Non-pigmented ciliary epithelial cell (primary cell): ENCODE measurements at regions not wholly inside any gene's neighbourhood (a gene's known extent, or its start where the extent isn't known, plus 50 kb on each side); places are given as distances from the start of the nearest gene placed in this dataset.

Experiments
- DNase-seq: peaks from one replicate; pipeline ENCODE4 v3.0.0-alpha.2; 2010; ENCODE audit warnings: low read depth

DNA sequence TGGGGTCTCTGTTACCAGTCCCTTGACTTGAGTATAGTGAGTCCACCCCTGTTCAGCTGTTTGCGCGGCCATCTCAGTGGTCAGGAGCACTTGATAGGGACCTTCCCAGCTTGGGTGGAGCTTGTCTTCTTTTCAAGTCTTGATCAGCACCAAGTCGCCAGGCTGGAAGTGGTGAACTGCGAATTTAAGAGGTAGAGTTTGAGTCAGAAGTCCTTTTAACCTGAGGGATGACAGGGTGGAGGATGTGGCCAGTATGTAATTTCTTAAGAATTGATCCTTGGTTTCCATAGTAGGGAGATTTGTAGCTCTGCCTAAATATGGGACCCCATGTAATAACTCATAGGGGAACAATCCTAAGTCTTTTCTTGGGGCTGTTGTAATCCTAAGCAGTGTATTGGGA is 86.3 kb upstream of the XCR1 start:
- DNase-seq, result no peak

DNA sequence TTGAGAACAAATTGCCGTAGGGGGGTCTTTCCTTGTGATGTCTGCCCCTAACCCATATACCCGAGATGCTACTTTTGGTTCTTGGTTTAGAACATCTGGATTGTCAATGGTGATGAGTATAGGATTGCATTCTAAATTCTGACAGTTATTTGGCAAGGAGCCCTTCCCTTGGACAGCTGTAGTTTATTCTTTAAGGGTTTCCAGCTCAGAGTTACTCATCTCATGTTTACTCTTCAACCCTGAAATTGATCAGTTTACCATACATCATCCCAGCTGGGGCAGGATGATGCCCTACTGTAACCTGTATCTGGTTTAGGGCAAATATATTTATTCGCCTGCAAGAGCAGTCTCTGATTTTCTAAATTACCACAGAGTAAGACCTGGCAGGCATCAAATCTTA is 85.7 kb upstream of the XCR1 start:
- DNase-seq, result no peak

DNA sequence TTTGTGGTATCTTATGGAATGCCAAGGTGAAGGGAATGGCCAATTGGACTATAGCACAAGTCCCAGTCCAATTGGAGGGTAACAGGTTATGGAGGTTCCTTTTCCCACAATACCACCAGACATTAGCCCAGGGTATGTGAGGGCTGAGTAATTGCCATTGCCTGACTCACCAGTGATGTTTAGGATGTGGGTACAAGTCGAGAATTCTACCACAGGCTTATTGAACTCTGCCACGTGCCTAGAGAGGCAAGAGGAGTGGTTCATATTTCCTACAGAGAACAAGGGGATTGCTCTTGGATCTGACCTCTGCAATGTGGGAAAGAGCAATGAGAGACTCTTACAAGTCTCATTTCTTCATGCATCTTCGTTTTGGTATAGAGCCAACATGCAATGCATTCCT is 85.0 kb upstream of the XCR1 start:
- no peak for DNase-seq

DNA sequence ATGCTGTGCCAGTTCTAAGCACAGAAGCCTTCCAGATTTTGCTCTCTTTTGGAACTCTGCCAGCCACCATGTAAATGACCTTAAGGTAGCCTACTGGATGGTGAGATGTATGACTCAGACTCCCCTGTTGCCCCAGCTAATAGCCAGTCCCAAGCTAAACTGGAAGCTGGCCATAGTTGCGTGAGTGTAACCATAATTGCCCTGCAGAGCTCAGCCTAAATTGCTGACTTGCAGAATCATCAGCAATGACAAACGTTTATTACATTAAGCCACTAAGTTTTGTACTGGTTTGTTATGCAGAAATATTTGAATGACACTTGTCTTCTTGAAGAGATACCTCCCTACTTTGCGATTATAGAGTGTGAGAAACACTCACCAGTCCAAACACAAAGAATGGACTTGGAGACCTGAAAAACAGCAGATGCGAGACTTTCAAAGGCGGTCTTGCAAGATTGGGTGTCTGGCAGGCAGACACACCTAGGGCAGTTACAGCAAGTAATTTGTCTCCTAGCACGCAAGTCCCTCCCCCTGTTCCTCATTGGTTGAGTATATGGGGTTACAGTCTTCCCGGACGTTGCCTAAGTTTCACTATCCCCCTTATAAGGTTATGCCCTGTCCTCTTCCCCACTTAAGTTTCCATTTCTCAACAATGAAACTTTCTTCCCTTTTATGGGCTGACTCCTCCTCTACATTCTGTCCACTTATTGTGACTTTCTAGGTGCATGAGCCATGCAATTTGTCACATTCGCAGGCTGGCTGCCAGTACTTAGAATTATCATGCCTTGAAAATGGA is 83.6 kb upstream of the XCR1 start:
- DNase-seq, result no peak

DNA sequence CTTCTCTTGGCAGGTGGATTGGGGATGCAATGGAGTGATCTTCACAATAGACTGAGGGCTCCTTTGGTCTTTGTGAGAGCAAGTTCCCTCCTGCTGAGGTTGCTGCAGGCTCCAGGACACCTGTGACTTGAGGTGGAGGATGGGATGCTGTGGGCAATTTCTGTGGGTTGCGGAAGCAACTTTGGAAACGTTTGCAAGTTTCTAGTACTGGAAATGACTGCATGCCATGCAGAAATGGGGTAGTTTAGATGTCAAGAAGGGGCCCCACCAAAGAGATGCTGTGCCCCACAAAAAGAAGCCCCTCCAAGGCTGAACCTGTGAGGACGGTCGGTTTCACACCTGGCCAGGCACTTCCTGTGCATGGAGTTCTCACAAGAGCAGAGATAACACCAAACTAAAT is 80.4 kb upstream of the XCR1 start:
- no peak for DNase-seq

DNA sequence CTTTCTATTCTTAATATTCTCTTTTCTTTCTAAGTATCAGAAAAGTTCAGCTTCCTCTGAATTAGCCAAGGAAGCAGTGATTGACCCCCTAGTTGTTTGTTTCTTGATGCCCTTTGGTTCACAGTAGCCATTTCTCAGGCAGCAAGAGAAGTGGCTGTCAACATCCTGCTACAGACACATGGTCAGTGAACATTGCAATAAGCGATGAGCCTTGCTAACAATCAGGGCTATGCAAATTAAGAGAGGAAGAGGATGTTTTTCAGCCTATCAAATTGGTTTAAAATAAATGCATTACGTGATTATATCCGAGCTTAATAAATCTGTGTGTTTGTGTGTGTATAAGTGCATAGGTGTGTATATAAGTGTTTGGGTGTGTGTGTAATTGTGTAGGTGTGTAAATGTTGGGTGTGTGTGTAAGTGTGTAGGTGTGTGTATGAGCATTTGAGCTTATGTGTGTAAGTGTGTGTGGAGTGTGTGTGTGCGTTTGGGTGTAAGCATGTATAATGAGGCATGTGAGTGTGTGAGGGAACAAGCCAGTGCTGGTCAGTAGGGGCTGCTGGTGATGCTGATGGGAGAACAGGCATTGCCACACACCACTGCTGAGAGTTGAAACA is 78.1 kb upstream of the XCR1 start:
- no peak for DNase-seq

DNA sequence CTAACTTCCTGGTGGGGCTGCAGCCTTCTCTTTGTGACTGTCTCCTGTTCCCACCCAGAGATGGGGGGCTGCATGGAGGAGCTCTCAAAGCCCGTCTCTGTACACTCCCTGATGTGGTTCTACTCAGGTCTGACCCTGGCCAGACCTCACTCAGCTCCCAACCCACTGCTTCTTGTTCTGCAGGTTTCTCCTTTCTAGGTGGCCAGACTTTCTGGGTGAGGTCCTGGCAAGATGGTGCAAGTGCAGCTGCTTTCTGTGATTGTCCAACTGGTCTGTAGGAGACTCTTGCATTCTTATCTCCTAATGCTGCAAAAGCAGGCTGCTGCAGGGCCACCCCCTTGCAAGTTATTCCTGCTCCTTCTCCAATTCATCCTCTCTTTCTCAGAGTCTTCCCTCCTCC is 77.4 kb upstream of the XCR1 start:
- no peak for DNase-seq

DNA sequence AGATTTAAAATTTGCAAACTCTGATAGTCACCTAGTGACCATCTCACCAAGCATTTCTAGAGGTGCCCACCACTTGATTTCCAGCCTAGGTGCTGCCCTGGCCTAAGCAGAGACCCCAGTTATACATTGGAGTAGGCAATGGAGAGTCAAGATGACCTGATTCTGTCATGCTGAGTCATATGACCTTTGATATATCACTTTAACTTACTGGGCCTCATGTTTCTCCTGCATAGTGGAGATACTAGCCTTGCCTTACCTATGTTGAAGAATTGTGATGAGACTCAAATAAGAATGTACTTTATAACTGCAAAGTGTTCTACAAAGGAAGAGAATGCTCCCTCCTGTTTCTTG is 75.5 kb upstream of the XCR1 start:
- DNase-seq, result no peak

DNA sequence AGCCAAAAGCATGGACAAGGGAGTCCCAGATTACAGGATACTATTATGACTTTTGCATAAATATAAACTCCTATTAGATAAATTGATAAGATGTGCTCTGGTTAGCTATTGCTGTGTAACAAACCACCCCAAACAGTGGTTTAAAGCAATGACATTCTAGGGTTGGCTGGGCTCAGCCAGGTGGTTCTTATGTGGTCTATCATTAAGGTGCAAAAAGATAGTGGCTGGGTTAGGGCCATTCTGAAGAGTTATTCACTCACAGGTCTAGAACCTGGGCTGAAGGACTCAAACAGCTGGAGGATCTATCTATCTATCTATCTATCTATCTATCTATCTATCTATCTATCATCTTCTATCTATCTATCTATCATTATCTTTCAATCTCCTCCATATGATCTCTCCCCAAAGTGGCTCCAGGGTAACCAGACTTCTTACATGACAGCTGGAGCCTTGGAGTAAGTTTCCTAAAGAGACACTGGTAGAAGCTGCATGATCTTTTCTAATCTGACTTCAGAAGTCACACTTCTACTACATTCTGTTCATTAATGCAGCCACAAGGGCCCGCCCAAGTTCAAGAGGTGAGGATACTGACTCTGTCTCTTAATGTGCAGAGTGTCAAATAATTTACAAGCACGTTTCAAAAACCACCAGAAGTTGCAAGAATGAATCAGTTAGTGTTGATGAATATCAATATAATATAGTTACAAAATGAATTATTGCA is 74.9 kb upstream of the XCR1 start:
- DNase-seq, result no peak

DNA sequence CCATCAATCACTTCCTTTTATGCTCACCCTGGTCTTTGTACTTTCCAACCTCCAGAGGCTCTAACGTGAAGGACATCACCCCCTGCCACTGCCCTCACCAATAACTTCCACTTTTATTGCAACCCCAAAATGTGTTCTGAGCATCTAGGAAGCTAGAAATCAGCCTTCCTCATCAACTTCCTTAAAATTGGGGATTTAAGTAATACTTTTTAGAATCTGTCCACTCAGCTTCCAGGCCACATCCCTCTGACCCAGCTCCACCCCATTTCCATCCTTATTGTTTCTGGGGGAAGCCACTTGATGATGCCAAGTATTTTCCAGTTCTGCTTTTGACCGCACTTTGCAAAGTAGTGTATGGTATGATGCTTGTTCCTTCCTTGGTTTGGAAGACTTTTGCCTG is 73.5 kb upstream of the XCR1 start:
- DNase-seq, result no peak

DNA sequence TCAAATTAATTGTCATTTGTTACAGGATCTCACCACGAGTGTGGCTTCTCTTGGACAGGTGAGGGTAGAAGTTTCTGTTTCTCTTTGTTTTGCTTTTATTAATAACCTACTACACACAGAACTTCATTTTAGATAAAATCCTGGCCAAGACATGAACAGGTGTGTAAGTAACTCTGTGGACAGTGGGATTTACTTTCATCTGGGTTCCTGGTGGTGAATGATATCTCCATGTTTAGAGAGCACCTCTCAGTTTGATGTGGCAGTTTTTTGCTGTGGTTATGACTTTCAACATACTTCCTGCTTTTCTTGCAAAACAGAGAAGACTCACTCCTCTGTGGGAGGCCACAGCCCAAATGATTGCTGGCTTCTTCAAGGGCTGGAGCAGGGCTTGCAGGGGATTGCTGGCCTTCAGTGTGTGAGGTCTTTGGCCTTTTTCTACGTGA is 71.1 kb upstream of the XCR1 start:
- no peak for DNase-seq

DNA sequence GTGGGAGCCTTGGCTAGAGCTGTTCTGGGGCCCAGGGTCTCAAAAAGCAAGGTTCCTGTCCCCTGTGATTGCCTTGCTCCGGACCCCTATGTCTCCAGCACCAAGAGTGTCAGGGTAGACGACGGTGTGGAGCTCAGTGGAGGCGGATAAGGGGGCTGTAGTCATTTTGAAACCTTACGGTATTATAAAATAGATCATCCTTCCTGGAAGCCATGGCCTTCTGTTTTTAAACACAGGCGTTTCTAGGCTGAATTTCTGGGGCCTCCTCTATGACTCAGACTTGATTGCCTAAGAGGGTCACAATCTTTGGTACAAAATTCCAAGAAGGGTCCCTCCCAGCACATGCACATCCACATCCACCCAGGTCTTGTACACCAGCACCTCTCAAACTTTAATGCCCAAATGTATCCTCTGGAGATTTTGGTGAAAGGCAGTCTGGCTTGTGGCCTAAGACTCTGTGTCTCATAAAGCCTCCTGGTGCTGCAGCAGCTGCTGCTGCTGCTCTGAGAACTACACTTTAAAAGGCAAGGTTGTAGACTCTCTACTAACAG is 70.5 kb upstream of the XCR1 start:
- DNase-seq, result no peak

DNA sequence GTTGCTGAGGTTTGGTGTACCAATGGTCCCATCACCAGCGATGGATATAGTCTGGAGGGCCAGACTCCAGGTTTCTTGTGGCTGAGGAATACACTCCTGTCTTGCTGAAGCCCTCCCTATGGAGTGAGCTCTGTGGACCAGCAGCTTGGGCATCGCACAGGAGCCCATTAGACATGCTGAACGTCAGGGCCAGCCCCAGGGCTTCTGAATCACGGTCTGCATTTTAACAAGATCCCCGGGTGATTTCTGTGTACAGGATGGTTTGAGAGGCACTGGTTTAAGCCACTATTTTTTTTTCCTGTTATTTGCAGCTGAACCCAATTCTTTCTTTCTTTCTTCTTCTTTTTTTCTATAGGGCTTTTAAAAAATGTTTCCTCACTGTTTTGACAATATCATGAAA is 69.5 kb upstream of the XCR1 start:
- no peak for DNase-seq

DNA sequence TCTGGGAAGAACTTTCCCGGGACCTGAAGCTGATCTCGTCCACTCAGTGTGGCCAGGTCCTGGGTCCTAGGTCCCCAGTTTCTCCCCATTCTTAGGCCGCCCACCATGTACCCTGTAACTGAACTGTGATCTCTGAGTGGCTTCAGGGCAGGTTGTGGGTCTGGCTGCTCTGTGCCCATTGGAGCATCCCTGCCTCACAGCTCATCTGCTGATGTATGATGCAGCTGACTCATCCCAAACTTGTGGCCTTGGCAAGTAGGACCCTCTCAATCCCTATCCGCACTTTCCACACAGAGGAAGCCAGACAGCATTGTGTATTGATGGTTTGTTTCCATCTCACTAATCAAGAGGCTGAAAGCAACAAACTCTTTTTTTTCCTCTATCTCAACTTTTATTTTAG is 69.1 kb upstream of the XCR1 start:
- DNase-seq, result no peak

DNA sequence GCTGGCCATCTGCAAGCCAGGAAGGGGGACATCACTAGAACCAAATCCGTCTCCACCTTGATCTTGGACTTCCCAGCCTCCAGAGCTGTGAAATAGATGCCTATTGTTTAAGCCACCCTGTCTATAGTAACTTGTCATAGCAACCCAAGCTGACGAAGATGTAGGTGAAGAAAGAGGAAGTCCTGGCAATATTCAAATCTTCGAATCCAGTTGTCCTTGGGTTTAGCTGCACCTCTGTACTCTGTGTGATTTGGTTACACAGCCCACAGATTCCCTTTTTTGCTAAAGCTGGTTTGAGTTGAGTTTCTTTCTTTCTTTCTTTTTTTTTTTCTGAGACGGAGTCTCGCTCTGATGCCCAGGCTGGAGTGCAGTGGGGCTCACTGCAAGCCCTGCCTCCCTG is 68.0 kb upstream of the XCR1 start:
- DNase-seq, result no peak

DNA sequence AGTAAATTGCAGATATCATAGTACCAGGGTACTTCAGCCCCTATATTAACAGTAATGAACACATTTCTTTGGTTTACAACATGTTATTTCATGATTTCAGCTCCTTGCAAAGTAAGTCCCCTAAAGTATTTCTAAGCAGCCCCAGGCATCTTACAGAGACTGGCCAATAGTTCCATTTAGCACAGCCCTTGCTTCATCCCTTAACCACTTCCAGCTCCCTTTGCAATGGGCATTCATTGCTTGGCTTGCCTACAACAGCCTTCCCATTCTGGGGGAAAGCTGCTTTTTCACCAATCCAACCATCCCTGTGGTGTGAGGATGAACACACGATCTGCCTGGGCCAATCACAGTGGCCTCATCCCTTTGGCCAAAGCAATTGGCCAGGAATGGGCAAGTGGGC is 67.2 kb upstream of the XCR1 start:
- DNase-seq, result no peak

DNA sequence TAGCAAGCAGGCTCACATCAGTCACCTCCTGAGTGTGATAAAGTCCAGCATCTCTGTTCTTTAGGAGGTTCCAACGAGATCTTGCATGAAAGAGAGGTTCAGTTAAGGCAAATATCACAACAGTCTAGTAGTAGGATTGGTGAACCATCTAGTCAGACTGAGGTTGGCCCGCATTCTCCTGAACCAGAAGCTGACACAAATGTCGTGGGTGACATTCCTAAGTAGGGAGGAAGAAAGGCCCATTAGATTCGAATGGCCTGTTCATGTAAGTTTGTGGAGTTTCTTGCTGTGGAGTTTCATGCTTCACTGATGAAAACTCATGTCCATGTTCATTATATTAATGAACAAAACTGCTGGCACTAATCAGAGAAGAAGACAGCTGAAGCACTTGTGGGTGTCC is 66.7 kb upstream of the XCR1 start:
- no peak for DNase-seq

DNA sequence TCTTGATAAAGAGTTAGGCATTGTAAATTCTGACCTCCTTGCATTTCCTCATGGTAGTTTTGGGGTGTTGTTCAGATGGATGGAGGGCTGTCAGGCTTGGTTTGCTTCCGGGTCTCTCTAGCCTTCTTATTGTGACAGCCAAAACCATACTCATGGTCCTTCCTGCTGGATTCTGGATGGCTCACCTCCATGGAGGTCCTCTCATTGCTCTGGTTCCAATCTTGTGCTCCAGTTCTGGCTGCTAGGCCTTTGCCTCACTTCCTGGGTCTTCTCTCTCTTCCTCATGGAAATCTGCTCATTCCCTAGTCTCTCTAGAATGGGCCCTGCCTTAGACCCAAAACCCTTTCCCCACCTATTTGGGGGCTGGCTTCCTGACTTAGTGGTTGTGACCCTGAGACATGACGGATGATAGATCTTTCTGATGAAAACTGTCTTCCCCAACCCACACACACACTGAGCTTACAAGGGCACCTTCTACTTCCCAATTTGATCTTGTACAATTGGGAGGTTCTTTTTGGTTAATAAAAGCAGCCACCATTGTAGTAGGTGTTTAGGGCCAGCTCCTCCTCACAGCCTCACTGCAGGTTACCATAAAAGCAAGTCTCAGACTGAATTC is 66.2 kb upstream of the XCR1 start:
- no peak for DNase-seq

DNA sequence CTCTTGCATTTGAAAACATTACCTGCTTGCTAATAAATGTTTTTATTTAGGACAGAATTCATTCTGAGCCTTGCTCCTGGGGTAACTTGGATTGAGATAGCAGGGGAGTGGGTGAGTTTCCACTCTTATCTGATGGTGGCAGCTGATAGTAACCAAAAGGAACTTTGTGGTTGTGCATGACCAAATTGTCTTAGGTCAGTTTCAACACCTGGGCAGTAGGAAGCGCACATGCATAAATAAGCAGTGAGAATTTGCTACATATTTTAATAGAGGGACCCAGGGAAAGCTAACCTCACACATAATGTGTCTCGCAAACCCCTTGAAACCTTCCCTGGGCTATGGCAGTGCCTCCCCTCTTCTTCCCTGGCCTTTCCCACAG is 65.4 kb upstream of the XCR1 start:
- DNase-seq, result no peak

DNA sequence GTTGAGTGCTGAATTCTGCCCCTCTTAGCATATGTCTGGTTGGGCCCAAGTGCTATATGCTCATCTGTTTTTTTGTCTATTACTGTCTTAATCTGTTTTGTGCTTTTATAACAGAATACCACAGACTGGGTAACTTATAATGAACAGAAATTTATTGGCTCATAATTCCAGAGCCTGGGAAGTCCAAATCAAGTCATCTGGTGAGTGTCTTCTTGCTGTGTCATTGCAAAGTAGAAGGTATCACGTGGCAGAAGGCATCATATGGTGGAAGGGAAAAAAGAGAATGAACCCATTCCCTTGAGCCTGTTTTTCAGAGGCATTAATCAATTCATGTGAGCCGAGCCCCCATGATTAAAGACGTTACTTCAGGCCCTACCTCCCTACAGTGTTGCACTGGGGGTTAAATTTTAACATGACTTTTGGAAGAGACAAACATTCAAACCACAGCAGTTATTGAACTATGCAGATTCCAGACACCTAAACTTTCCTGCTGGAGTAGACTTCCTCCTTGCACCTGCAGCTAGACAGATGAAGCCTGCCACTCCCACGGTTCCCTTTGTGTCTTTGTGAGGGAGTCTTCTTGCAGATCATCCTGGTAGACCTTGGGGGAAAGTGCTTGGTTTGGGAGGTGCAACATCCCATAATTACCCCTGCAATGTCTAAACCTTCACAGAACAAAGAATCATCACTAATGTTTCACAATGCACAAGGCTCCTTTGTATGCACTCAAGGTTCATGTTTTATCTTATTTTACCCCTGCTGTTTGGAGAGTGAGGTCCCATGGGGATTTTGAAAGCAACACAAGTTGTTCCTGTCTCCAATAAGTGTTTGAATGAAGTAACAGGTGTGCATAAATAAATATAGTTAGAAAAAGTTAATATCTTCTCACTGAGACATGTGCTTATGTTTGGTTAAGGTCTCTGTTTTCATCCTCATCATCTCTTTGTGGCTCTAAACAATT is 64.7 kb upstream of the XCR1 start:
- DNase-seq, result no peak

DNA sequence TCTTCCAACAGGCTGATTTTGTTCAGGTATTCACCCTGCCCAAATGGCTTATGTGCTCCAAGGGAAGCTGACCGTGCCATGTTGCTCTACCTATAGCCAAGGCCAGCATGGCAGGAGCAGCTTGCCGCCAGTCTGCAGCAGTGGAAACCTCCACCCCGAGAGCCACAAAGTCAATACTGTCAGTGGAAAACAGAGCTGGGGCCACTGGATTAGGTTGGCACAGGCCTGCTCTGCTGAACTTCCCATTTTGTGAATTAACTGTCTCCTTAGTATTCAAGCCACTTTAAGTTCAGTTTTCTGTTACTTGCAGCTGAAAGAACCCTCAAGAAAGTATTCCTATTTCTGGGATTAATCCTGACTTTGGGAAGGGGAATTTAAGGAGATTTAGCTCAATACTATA is 63.8 kb upstream of the XCR1 start:
- no peak for DNase-seq

DNA sequence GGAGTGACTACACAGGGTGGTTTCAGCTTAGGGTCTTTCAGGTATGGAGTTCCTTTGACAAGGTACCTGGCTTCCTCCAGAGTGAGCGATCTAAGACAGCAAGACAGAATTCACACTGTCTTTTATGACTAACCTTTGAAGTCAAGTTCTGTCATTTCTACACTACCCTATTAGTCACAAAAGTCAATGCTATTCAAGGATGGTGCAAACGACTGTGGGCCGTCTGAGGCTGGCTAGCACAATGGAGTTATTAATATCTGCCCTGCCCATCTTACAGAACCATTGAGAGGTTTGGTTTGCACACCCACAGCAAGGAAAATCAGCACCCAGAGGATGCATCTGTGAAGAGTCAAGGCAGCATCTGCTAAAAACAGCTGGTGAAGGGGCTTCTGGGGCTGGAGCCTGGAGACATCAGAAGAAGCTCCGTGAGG is 62.9 kb upstream of the XCR1 start:
- no peak for DNase-seq
